Transverse colon (tissue), 4 donors: ENCODE measurements at regions not wholly inside any gene's neighbourhood (a gene's known extent, or its start where the extent isn't known, plus 50 kb on each side); places are given as distances from the start of the nearest gene placed in this dataset.
"Not testable (repeated sequence)": the region's sequence is repeated elsewhere in the genome, so short reads cannot be mapped to it uniquely, and the experiment has no call there.

ENCODE experiments used
- EP300 ChIP-seq: sonication (generic); formaldehyde crosslinking; IDR thresholded peaks from one replicate; pipeline ENCODE4 v1.6.1; 2017; ENCODE audit warnings: antibody characterized with exemption, low read depth
- POLR2A ChIP-seq: fragments of 450-650 bp; IDR thresholded peaks from one replicate; pipeline ENCODE4 v1.6.1; 2016; ENCODE audit warnings: antibody characterized with exemption, mild to moderate bottlenecking, moderate library complexity
- POLR2AphosphoS5 ChIP-seq, 3 donors: sonication (generic); formaldehyde crosslinking; IDR thresholded peaks; one replicate each; pipeline ENCODE4 v1.6.1; 2016; ENCODE audit warnings: antibody characterized with exemption in 3 of 3
- TF ChIP-seq, protein P1 (sequence below), 5 experiments: fragments of 200-600 bp in 3 of 5; fragments of 450-650 bp in 2 of 5; sonication (generic) in 3 of 5; IDR thresholded peaks; 1 replicate in 2 of 5; 2 replicates in 3 of 5; pipeline ENCODE4 v1.5.1; 2016 to 2017; ENCODE audit warnings: antibody characterized with exemption in 5 of 5, inconsistent platforms in 3 of 5, mild to moderate bottlenecking in 2 of 5, moderate library complexity in 1 of 5

DNA sequence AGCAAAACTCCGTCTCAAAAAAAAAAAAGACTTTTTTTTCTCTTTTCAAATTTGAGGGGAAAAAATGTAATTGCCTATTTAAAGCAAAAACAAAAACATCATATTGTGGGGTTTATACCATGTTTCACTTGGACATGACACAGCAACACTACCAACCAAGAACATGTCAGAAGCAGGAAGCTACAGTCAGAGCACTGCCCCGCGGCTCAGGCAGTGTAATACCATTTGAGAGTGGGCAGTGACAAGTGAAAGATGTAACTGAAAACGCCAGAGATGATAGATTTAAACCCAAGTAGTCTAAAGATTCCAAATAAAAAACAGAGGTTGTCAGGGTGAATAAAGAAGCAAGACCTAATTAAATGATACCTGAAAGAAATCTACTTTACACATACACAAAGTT, 68.6 kb downstream of the GOLGA6L6 start:
- TF ChIP-seq, protein P1, sequence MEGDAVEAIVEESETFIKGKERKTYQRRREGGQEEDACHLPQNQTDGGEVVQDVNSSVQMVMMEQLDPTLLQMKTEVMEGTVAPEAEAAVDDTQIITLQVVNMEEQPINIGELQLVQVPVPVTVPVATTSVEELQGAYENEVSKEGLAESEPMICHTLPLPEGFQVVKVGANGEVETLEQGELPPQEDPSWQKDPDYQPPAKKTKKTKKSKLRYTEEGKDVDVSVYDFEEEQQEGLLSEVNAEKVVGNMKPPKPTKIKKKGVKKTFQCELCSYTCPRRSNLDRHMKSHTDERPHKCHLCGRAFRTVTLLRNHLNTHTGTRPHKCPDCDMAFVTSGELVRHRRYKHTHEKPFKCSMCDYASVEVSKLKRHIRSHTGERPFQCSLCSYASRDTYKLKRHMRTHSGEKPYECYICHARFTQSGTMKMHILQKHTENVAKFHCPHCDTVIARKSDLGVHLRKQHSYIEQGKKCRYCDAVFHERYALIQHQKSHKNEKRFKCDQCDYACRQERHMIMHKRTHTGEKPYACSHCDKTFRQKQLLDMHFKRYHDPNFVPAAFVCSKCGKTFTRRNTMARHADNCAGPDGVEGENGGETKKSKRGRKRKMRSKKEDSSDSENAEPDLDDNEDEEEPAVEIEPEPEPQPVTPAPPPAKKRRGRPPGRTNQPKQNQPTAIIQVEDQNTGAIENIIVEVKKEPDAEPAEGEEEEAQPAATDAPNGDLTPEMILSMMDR (IDR thresholded peaks at IDR 0.05) = not testable (repeated sequence)
- not testable (repeated sequence) for TF ChIP-seq POLR2AphosphoS5 (IDR thresholded peaks at IDR 0.05); POLR2A; EP300
